HT-29 (cell line): ENCODE measurements at regions not wholly inside any gene's neighbourhood (a gene's known extent, or its start where the extent isn't known, plus 50 kb on each side); places are given as distances from the start of the nearest gene placed in this dataset.

ENCODE experiments used
- DNase-seq: peaks from one replicate; pipeline ENCODE4 v3.0.0-alpha.2; 2015; ENCODE audit warnings: low spot score

DNA sequence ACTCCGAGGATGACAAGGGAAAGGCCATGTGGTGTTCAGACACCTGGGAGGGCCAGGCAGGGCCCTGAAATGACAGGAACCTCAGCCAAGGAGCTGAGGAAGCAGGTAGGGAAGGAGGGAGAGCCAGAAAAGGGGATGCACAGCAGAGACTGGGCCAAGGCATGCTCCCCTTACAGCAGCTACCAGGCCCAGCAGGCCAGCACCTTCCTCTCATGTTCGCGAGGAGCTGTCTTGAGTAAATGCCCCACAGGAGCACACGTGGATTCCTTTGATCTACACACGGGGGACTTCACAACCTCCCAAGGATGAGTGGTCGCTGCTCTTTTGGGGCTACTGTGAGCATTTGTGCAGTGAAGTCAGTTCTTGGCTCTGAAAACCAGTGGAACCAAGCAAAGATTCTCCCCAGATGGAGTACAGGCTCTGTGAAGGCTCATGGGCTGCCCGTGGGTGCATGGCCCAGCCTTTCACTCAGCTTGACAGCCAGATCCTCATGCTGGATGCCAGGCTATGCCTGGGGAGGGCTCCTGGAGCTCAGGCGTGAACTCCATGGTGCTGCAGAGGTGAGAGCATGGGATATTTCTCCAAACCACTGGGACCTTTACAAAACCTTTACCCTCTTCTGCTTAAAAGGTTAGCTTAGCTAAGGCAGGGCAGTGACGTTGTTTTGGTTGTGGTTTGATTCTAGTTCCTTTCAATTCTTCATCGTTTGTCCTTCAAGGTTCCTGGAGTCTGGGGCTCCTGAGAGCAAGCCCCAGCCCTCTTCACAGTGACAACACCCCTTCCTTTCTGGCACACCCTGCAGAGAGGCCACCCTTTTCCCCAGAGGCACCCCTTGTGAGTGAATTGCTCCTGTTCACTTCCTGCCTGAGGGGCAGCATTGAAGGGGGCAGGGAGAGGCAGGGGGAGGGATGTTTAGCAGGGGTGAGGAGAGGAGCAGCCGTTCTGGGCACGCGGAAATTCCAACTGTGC is 74.2 kb upstream of the ZPBP start:
- no peak for DNase-seq

DNA sequence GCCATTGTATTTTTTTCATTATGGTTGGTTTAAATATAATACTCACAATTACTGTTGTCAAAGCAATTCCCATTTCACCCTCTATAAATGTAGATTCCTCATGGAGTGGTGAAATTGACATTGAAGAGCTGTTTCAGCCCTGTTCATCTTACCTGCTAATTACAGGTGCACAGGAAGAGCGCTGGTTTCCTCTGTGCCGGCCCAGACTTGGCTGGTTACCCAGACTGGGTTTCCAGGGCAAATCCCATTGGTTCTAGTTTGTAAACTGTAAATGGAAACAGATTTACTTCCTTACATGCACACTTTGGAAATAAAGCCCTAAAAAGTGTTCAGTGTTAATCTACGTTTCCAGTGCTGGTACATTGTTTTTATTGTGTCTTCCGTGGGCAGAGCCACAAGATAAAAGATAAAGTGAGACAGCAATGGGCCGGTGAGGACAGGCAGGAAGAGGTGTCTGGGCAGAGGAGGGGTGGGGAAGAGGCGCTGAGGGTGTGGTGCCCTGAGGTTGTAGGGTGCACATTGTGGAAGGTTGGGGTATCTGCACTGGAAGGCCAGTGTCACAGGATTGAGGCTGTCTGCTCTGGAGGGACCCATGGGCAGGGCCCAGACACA is 71.6 kb upstream of the ZPBP start:
- DNase-seq, result no peak

DNA sequence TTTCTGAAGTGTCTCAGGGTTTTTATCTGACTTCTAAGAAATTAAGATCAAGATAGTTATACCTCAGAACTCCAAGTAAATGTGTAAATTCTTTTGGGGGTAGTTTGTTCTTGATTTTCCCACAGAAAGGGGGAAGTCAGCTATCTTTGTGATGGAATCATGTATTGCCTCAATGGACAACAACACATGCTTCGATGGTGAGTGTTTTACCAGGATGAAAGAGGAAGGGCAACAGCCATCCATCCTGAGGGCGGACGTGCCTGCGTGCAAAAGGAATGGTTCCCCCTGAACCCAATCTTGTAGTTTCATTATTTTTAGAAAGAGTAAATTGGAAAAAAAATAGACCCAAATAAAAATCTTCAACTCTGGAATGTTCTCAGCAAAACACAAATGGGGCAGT is 67.2 kb upstream of the ZPBP start:
- no peak for DNase-seq

DNA sequence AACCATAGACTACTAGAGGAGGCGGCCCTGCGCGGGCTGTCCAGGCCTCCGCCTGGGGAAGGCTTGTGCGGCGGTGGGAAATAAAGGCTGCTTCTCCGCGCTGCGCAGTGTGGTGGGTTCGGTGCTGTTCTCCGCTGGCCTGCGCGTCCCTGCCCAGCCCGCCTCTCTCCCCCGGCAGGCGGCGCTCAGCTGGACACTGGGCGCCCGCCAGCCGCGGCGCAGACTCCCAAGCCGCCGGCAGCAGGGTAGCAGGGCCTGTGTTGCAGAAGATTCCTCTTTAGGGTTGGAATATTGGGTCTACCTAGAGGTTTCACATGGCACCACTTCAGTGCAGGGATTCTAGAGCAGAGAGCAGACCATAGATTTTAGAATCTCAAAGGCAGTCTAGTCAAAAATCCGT is 66.1 kb upstream of the ZPBP start:
- no peak for DNase-seq

DNA sequence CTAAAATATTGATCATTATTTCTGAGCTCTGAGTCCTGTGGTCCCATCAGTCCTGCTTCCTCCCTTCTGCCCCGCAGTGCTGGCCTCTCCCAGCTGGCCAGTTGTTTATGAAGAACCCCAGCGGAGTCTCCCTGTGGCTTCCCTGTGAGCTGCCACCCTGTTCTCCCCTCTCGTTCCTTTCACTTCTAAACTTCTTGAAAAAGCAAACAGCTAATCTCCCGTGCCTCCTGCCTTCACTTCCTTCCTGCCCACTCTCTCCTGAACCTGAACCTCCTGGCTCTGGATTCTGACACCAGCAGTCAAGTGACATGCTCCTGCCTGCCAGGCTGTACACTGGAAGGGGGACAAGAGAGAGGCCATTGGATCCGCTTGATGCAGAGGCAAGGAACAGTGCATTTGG is 63.7 kb upstream of the ZPBP start:
- DNase-seq, result no peak

DNA sequence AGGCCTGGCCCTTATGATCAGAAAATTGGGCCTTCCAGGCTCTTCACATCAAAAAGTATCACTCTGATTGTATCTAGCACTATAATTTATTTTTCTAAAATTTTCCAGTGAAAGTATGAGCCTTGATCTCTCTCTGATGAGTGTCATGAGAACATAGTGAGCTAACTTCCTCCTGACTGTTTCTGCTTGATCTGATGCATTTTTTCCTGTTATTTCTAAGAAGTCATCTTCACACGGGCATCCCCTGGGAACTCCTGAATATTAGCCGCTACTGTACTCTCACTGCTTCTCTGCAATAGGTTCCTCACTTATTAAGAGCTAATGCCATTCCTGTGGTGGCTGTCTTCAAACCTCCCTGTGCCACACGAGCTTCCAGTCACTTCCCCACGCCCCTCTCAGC is 63.1 kb upstream of the ZPBP start:
- no peak for DNase-seq

DNA sequence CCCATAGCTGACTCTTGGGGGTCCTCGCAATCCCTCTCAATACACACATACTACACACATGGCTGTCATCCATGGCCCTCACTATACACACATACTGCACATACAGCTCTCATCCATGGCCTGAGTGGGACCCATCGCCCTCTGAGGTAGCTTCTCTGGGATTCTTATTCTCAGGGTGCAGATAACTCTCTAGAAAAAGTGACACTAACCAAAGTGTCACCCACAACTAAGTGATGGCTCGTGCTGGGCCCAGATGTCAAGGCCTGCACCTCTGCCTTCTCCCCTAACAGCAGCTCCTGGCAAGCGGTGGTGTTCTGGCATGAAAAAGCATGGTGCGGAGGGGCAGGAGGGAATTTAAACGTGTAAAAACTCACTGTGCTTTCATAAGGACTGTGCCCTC is 62.7 kb upstream of the ZPBP start:
- DNase-seq, result no peak

DNA sequence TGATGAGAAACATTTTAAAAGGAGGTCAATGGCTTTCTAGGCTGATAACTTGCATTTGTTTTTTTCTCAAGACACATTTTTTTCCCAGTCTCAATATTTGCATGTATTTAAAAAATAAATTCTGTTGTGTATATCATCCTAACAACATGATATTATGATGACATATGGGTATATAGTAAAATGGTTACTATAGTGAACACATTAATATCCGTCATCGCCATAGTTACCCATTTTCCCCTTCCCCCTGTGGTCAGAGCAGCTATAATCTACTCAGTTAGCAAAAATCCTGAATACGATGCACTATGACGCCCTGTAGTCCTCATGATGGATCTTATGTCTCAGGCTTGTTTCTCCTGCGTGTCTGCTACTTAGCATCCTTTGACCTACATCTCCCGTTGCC is 60.9 kb upstream of the ZPBP start:
- DNase-seq, result no peak

DNA sequence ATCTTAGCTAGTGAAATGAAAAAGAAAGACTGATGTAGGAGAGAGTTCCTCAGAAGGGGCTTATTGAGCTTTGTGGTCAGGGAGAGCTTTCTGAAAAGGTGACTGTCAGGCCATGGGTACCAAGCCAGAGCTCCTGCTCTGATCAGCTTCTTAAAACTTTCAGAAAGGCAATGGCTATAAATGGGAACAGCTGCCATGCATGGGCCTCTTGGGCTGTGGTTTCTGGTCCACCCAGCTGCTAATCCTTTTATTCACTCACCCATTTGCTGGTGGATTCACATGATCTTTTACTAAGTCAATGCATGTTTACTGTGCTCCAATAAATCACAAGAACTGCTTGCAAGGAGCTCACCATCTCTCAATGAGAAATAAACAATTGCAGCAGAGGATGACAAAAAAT is 60.1 kb upstream of the ZPBP start:
- DNase-seq, result no peak

DNA sequence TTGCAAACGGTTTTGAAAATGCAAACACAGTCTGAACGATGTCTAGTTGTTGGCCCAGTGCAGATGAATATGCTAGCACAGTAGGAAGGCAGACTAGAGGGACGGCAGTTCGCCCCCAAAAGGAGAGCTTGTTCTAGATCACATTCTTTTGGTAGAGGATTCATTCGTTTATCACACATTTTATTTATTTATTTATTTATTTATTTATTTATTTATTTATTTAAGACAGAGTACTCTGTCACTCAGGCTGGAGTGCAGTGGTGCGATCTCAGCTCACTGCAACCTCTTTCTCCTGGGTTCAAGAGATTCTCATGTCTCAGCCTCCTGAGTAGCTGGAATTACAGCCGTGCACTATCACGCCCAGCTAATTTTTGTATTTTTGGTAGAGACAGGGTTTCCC is 59.4 kb upstream of the ZPBP start:
- DNase-seq, result no peak

DNA sequence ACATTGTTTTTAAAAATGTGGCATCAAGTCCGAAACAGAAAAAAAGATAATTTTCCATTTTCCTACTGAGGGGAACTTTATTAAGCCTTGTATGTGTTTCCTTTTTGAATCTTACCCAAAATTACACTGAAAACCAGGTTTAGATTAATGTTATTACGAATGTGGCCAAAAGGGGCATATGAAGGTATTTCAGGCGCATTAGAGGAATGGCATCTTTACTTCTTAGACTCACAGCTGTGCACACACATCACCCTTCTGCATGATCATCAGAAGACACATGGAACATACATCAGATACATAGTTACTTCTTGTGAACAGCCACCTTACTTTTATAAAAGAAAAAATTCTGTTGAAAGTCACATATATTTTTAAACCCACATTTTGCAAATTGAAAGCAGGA is 58.6 kb upstream of the ZPBP start:
- no peak for DNase-seq

DNA sequence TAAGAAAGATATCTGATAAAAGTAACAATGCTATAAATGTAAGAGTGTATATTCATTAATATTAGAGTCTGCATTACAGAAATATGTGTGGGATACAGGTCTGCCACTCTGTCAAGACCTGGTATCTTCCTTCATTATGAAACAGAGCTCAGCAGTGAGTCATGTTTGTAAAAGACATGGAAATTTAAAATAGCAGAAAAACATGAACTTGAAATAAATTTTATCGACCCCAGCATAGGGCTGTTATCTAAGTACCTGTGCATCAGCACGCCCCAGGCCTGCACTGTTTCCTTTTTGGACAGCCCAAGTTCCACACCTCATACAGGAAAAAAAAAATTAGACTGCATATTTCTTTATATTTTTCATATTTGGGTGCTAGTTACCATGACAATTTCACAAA is 58.0 kb upstream of the ZPBP start:
- DNase-seq, result no peak

DNA sequence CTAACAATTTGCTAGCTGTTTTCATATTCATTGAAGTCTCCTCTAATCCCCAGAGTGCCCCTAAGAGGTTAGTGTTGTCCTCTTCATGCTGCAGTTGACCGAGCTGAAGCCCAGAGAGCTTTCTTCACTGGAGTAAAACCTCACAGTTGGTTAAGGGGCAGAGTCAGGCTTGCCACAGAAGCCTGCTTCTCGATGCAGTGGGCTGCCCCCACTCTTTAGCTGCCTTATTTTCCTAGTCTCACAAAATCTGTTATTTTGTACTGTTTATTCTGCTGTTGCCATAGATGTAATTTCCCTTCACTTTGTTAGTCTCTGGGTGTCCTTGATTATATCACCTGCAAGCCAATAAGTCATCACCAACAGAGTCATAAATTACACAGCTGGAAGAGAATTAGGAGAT is 56.3 kb upstream of the ZPBP start:
- no peak for DNase-seq

DNA sequence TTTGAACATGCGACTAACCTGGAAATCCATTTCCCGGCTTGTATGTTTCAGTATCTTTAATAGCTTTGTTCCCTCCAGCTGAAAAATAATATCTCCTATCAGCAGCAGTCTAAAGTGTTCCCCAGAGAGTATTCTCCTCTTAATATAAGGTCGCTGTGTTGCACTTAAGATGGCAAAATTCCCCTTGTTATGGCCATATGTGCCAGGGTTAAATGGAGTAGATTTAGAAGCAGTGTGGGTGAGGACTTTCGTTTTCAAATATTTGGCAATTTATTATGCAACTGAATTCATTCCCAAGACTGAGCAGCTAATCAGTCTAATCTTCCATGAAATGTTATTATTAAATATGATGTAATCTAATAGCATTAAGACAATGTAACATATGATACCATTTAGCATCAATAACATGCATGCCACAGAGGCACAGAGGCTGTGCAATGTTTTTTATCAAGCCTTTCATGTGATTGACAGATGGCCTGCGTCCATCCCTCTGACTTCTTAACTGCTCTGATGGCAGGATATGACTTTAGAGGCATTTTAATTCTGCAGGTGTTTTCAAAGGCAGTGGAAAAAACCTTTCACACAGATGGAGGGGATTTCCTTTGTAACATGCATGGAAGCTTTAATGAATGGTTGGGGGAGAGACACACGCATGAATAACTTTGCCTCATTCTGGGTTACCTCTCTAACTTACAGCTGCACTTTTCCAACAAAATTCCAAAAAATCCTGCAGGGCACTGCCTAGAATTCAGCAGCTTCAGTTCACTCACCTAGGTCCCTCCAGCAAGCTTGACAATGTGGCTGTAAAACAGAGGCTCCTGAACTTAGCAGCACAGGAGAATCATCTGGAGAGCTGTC is 55.1 kb upstream of the ZPBP start:
- DNase-seq, result no peak

DNA sequence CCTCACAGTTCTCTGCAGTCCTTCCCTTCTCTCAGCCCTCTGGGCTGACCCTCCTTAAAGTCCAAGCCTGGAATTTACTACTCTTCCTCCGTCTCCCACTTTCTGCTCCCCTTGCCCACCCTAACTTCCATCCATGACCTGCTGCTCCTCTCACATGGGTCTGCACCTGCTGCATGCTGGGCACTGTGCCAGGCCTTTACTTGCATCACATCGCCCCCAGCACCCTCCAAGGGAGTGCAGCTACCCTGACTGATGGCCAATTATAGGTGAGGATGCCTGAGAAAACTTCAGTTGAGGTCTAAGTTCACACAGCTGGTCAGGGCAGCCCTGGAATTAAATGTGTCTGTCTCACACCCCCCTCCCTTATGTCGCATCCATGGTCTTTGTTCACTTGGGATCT is 53.6 kb upstream of the ZPBP start:
- DNase-seq, result no peak

DNA sequence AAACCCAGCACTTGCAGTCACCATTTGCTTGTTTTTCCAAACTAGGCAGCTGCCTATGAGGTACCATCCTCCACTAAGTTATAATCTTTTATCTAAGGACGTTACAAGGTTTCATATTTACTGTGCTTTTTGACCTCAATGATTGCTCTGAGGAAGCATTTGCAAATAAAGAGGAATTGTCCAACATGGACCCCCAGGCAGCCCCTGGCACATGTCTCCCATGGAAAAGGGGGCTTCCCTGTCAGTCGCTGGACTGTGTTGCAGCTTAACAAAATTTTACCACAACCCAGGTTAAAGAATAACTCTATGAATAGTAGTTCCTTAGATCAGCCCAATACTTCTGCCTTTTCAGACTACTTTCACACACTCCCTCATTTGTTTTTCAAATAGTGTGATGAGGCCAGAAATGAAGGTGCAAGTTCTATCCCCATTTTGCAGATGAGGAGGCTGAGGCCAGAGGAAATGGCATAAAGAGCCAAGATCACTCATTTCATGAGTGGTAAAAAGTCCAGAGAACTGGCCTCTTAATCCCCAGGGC is 52.8 kb upstream of the ZPBP start:
- no peak for DNase-seq

DNA sequence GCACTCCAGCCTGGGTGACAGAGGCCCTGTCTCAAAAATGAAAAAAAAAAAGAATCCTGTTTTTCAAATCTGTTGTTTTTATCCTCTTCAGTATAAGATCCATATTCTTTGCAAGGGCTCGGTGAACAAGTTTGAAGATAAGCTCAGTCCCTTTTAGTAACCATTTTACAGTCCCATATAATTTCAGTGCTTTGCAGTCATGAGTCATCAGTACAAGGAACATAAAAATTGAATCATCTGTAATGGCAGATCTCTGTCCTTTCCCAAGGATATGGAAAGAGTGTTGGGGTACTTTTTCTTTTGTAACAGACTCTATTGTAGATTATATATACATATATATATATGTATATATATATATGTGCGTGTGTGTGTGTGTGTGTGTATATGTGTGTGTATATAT is 52.2 kb upstream of the ZPBP start:
- no peak for DNase-seq
